Activated CD8-positive, alpha-beta memory T cell treated with anti-CD3 and anti-CD28 coated beads, Interleukin-2, amount 50 U/mL, for 4 hours (primary cell): ENCODE measurements at regions not wholly inside any gene's neighbourhood (a gene's known extent, or its start where the extent isn't known, plus 50 kb on each side); places are given as distances from the start of the nearest gene placed in this dataset.

ENCODE experiments used
- DNase-seq: peaks from one replicate; pipeline ENCODE4 v3.0.0-alpha.2; 2020

GRCh38 chr18:57866355-57866754 lies 63.2 kb upstream of the ATP8B1 start:
- no peak for DNase-seq

GRCh38 chr18:57864615-57865121 lies 61.6 kb upstream of the ATP8B1 start:
- DNase-seq, result no peak

- no peak for DNase-seq
Measured at GRCh38 chr18:57863706-57864105, 60.6 kb upstream of the ATP8B1 start.

- DNase-seq, result no peak
Measured at GRCh38 chr18:57859314-57859713, 56.2 kb upstream of the ATP8B1 start.

GRCh38 chr18:57856557-57857280 lies 53.6 kb upstream of the ATP8B1 start:
- DNase-seq, result no peak

GRCh38 chr18:57856128-57856527 lies 53.0 kb upstream of the ATP8B1 start:
- DNase-seq, result no peak

- DNase-seq, result no peak
Measured at GRCh38 chr18:57855551-57855950, 52.4 kb upstream of the ATP8B1 start.

GRCh38 chr18:57854726-57855125 lies 51.6 kb upstream of the ATP8B1 start:
- DNase-seq, result no peak

- no peak for DNase-seq
Measured at GRCh38 chr18:57853864-57854263, 50.7 kb upstream of the ATP8B1 start.

GRCh38 chr18:57853133-57853532 lies 50.0 kb upstream of the ATP8B1 start:
- no peak for DNase-seq
